ENCODE measurements at regions not wholly inside any gene's neighbourhood (a gene's known extent, or its start where the extent isn't known, plus 50 kb on each side); places are given as distances from the start of the nearest gene placed in this dataset.

- DNase-seq: no peak
These were observed 152.6 kb upstream of the LUZP2 start for GRCh38 chr11:24344222-24344621.

GRCh38 chr11:24348908-24349307 lies 147.9 kb upstream of the LUZP2 start:
- DNase-seq: no peak

GRCh38 chr11:24351179-24351578 lies 145.7 kb upstream of the LUZP2 start:
- DNase-seq: no peak

- DNase-seq: no peak
These were observed 140.4 kb upstream of the LUZP2 start for GRCh38 chr11:24356501-24356900.

DNA sequence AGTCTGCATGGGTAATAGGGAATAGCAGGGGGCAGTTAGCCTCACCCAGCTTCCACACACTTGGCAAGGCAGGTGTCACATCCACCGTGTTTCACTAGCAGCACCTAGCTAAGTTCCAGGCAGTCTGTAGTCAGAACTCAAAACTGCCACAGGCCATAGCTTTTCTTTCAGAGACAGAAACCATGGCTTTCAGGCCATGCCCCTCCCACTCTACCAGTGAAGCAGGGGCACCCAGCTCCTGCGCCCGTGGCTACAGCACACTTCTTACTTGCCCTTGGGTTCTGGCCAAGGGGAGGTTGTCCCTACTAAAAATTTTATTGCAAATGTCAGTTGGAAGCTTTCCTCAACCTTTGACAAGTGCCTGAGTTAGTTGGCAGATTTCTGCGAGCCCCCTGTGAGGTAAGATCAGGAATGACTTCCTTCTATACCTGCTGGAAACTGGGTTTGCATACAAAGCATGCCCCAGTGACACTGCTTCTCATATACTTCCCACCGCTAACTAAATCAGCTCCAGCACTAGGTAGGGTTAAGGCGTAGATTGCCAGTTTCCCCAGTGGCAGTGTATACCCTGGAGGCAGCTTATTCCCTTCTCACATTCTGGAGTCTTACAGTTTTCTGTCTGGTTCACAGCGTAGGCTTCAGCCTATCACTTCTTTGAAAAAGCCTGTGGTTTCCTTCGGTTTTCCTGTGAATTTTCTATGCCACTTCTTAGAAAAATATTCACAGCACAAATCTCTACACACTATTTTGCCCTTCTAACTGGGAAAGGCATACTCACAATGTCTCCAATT lies 139.0 kb upstream of the LUZP2 start:
- DNase-seq: no peak

DNA sequence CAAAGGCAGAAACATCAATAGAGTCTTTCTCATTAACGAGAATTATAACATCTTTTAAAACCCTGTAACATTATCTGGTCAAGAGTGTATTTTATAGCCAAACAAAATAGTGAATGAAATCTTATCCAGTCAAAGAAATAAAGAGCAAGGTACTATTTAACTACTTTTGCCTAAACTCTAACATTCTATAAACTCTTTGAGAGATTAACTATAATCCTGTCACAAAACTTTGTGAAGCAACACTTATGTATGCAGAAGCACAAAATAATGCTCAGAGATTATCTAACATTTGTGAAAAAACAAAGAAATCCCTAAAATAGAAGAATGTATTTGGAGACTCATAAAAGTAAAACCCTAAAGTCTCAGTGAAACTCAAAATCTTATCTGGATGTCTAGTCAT lies 124.4 kb upstream of the LUZP2 start:
- no peak for DNase-seq

DNA sequence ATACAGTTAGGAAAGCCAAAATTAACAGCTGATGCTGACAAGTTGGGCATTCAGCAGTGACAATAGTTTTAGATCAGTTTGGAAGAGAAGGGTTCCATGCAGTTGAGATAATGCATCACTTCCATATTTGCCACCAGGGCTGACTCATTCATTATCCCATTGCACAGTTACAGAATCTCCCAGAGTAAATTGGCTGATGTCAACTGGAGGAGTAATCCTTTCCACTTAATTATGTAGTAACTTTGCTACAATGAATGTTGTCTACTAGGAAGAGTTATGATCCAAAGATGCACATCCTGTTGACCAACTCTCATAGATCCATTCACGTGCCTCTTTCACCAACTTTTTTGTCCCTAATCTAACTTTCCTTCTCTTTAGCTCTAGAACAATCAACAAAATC lies 123.3 kb upstream of the LUZP2 start:
- no peak for DNase-seq

DNA sequence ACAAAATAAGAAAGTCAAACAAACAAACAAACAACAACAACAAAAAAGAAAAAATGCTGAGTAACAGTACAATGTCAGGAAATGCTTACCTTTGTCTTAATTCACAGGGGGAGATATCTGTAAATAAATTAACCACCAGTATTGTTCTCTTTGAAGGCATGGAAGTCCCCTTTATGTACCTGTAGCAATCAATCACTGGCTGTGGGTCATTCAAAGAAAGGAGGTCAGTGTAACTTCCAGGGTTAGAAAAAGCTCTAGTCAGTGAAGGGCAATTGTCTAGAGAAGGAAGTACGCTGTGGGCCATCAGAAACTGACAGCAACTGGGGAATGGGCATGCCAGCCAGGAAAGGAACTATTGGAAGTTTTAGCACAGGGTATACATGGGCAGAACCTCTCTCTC lies 121.5 kb upstream of the LUZP2 start:
- no peak for DNase-seq

DNA sequence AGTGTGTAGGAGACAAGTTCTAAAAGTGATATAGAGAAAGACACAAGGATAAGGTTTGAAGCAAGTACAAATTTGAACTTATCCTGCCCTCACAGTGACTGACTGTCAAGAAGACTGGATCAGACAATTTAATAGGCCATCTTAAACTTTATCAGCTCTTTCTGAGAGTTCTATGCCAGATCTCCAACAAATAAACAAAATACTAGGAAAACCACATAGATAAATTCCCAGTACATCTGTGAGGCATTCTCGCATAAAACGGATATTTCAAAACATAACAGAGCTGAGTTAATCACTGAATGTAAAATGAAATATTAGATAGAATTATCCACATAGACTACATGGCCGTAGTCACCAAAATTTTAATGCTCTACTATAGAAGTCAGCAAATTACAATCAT lies 120.9 kb upstream of the LUZP2 start:
- DNase-seq: no peak

- no peak for DNase-seq
These were observed 113.7 kb upstream of the LUZP2 start for GRCh38 chr11:24383137-24383536.

GRCh38 chr11:24384240-24384639 lies 112.6 kb upstream of the LUZP2 start:
- DNase-seq: no peak

GRCh38 chr11:24386546-24387397 lies 110.1 kb upstream of the LUZP2 start:
- no peak for DNase-seq

DNA sequence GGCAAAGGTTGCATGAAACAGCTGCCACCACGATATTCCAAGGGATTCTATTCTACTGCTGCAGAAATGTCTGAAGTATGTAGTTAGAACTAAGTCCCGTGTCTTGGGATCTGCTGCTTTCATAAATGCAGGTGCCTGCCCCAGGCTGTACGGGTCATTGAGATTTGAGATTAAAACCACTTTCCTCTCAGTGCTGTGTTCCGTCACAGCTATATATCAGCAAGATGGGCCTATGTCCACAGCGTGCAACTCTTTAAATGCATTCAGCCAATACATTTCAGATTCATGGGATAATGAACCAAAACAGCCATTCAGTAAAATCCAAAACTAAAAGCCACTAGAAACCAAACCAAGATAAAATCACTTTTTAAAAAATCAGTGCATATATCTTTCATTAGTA lies 107.3 kb upstream of the LUZP2 start:
- no peak for DNase-seq

GRCh38 chr11:24390016-24390415 lies 106.8 kb upstream of the LUZP2 start:
- DNase-seq: no peak

DNA sequence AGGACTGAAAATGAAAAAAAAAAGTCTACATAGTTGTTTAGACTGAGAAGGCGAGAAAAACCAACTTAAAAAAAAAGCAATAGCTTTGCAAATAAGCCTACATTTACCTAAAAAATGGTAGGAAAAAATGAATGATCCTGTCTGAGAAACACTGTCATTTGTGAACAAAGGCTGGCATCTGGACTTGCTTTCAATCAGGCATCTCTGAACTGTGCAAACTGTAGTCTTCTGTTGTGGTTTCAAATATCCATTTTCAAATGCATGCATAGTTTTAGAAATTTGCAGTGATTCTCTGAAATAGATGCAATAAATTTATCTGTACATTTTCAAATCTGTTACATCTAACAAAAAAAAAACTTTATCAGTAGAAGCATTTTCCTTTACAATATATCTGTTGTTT lies 106.1 kb upstream of the LUZP2 start:
- DNase-seq: no peak

DNA sequence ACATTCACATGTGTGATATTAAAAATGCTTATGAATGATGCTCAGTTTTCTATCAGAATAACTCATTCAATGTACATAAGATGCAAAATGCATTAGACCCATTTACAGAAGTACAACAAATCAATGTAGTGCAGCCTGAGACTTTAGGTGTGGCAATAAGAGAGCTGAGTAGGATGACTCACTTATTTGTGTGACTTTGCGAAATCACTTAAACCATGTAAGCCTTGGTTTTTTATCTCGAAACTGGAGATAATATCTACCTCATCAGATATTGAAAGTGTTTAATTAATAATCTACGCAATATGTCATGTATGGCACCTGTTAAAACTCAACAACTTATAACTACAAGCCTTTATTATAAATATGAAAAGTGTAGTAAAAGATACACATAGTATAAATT lies 105.7 kb upstream of the LUZP2 start:
- DNase-seq: no peak

DNA sequence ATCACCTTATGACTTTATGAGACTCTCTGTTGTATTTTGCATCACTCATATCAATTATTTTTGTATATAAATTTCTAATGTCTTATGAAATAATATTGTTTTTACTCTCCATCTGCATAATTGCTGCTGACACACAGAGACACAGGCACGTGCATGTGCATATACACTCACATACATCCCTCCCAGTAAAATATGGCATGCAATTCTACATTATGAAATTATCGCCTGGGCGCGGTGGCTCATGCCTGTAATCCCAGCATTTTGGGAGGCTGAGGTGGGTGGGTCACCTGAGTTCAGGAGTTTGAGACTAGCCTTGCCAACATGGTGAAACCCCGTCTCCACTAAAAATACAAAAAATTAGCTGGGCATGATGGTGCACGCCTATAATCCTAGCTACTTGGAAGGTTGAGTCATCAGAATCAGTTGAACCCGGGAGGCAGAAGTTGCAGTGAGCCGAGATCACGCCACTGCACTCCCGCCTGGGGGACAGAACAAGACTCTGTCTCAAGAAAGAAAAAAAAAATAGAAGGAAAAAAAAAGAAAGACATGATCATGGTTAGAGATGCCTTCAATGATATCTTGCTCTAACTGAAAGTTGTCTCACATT lies 96.7 kb upstream of the LUZP2 start:
- no peak for DNase-seq

DNA sequence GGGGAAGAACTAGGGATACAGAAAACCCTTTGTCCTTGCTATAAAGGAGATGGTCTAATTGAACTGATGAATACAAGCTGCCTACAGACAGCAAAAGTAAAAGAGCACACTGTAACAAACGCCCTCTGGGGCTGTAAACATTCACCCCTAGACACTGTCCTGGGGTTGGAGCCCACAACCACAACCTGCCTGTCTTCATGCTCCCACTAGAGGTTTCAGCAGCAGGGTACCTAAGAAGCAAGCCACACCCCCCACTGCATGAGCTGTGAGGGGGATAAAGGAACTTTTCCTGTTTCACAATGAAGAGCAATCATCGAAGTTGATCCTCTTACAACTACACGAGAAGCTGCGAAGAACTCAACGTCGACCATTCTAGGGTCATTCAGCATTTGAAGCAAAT lies 90.5 kb upstream of the LUZP2 start:
- DNase-seq: no peak

GRCh38 chr11:24406980-24407379 lies 89.9 kb upstream of the LUZP2 start:
- no peak for DNase-seq

- DNase-seq: no peak
These were observed 89.1 kb upstream of the LUZP2 start for GRCh38 chr11:24407733-24408132.

- no peak for DNase-seq
These were observed 88.7 kb upstream of the LUZP2 start for GRCh38 chr11:24408202-24408601.

- no peak for DNase-seq
These were observed 85.1 kb upstream of the LUZP2 start for GRCh38 chr11:24411791-24412190.

GRCh38 chr11:24412722-24413121 lies 84.1 kb upstream of the LUZP2 start:
- no peak for DNase-seq

DNA sequence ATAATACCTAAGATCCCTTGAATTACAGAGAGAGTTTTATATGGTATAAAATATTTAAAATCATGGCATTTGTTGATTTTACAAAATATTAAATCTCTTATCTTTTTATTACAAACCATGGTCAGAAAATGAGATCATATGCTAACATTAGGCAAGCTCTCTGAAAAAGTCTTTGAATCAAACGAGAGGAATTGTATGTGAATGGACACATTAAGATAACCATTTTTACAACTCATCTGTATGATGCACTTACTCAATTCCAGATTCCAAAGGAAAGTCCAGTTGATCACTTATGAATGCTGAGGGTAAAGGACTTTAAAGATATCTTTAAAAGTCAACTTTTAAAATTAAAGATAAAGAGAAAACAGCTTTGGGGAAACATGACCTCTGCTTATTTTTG lies 83.5 kb upstream of the LUZP2 start:
- DNase-seq: no peak

Data from CD4-positive, alpha-beta T cell treated with Interleukin-4 for 1 hour (primary cell).